Tibial nerve (tissue), 4 donors: ENCODE measurements at regions not wholly inside any gene's neighbourhood (a gene's known extent, or its start where the extent isn't known, plus 50 kb on each side); places are given as distances from the start of the nearest gene placed in this dataset.
"Not testable (repeated sequence)": the region's sequence is repeated elsewhere in the genome, so short reads cannot be mapped to it uniquely, and the experiment has no call there.

Experiments
- EP300 ChIP-seq, 2 donors: sonication (generic); formaldehyde crosslinking; IDR thresholded peaks; one replicate each; pipeline ENCODE4 v1.6.1; 2017; ENCODE audit warnings: antibody characterized with exemption in 2 of 2, mild to moderate bottlenecking in 1 of 2
- POLR2A ChIP-seq, 2 donors: fragments of 450-650 bp; IDR thresholded peaks; one replicate each; pipeline ENCODE4 v1.6.1; 2017; ENCODE audit warnings: antibody characterized with exemption in 2 of 2, mild to moderate bottlenecking in 2 of 2, moderate library complexity in 2 of 2
- TF ChIP-seq, protein P1 (sequence below), 5 experiments: fragments of 200-600 bp in 3 of 5; fragments of 450-650 bp in 2 of 5; sonication (generic) in 3 of 5; IDR thresholded peaks; one replicate each; pipeline ENCODE4 v1.5.1; 2016 to 2019; ENCODE audit warnings: antibody characterized with exemption in 5 of 5, mild to moderate bottlenecking in 3 of 5, moderate library complexity in 2 of 5

GRCh38 chr9:40991100-40991740, 137.3 kb downstream of the FOXD4L6 start:
- TF ChIP-seq, protein P1, sequence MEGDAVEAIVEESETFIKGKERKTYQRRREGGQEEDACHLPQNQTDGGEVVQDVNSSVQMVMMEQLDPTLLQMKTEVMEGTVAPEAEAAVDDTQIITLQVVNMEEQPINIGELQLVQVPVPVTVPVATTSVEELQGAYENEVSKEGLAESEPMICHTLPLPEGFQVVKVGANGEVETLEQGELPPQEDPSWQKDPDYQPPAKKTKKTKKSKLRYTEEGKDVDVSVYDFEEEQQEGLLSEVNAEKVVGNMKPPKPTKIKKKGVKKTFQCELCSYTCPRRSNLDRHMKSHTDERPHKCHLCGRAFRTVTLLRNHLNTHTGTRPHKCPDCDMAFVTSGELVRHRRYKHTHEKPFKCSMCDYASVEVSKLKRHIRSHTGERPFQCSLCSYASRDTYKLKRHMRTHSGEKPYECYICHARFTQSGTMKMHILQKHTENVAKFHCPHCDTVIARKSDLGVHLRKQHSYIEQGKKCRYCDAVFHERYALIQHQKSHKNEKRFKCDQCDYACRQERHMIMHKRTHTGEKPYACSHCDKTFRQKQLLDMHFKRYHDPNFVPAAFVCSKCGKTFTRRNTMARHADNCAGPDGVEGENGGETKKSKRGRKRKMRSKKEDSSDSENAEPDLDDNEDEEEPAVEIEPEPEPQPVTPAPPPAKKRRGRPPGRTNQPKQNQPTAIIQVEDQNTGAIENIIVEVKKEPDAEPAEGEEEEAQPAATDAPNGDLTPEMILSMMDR (IDR thresholded peaks at IDR 0.05) = not testable (repeated sequence)
- TF ChIP-seq POLR2A, EP300 (IDR thresholded peaks at IDR 0.05): not testable (repeated sequence)
